GM12872 (cell line): ENCODE measurements at regions not wholly inside any gene's neighbourhood (a gene's known extent, or its start where the extent isn't known, plus 50 kb on each side); places are given as distances from the start of the nearest gene placed in this dataset.

Source experiments
- CTCF ChIP-seq: IDR thresholded peaks from 3 replicates; pipeline ENCODE4 v1.5.1; 2011; ENCODE audit warnings: low read depth, mild to moderate bottlenecking, low read length, moderate library complexity; ENCODE audit not compliant: insufficient read depth

GRCh38 chr7:33677556-33677955, 227.8 kb upstream of the BMPER start:
- no peak for TF ChIP-seq CTCF

GRCh38 chr7:33678569-33679335, 226.6 kb upstream of the BMPER start:
- no peak for TF ChIP-seq CTCF

GRCh38 chr7:33680682-33681081, 224.7 kb upstream of the BMPER start:
- no peak for TF ChIP-seq CTCF

- TF ChIP-seq CTCF = no peak
Observed at GRCh38 chr7:33685503-33685902, 219.8 kb upstream of the BMPER start.

GRCh38 chr7:33685981-33686683, 219.2 kb upstream of the BMPER start:
- TF ChIP-seq CTCF = no peak

GRCh38 chr7:33687625-33688024, 217.7 kb upstream of the BMPER start:
- no peak for TF ChIP-seq CTCF

GRCh38 chr7:33691180-33691579, 214.2 kb upstream of the BMPER start:
- TF ChIP-seq CTCF = no peak
